Choroid plexus epithelial cell (primary cell): ENCODE measurements at regions not wholly inside any gene's neighbourhood (a gene's known extent, or its start where the extent isn't known, plus 50 kb on each side); places are given as distances from the start of the nearest gene placed in this dataset.
"Not testable (repeated sequence)": the region's sequence is repeated elsewhere in the genome, so short reads cannot be mapped to it uniquely, and the experiment has no call there.

ENCODE experiments used
- DNase-seq: peaks from one replicate; pipeline ENCODE4 v3.0.0-alpha.2; 2010; ENCODE audit warnings: low read depth
- H3K4me3 ChIP-seq: 2 replicates; pipeline ENCODE4 v1.5.1; 2011; ENCODE audit warnings: low read depth, mild to moderate bottlenecking, control low read depth, low read length, moderate library complexity
- TF ChIP-seq, protein P1 (sequence below): conservative IDR thresholded peaks from 2 replicates; pipeline ENCODE4 v1.5.1; 2011; ENCODE audit warnings: low read depth, mild to moderate bottlenecking, control low read depth, inconsistent platforms, low read length, moderate library complexity

DNA sequence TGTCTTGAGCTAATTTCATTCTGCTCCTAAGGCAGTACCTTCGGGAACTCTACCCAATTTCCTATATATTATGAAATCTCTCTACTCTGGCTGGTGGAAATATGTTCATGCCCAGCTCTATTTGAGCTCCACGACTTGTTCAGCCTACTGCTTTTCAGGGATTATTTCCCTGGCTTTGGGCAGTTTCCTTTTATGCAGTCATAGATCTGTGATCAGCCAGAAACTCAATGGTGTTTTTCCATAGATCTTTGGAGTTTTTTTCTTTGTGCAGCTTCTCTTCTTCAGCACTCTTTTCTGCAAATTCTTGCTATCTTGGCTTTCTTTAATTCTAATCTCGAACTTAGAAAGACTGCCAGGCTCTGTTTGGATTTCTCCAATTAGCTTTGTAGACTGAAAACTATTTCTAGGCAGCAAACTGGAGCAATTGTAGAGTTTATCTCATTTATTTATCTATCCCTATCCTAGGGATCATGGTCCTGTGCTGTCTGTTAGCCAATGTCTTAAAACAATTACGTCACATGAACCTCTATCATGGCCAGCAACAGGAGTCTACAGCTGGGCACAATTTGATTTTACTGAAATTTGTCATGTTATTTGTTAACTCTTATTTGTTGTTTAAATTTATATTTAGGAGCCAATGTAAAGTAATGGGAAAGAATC lies 328.4 kb downstream of the BCKDHB start:
- TF ChIP-seq, protein P1, sequence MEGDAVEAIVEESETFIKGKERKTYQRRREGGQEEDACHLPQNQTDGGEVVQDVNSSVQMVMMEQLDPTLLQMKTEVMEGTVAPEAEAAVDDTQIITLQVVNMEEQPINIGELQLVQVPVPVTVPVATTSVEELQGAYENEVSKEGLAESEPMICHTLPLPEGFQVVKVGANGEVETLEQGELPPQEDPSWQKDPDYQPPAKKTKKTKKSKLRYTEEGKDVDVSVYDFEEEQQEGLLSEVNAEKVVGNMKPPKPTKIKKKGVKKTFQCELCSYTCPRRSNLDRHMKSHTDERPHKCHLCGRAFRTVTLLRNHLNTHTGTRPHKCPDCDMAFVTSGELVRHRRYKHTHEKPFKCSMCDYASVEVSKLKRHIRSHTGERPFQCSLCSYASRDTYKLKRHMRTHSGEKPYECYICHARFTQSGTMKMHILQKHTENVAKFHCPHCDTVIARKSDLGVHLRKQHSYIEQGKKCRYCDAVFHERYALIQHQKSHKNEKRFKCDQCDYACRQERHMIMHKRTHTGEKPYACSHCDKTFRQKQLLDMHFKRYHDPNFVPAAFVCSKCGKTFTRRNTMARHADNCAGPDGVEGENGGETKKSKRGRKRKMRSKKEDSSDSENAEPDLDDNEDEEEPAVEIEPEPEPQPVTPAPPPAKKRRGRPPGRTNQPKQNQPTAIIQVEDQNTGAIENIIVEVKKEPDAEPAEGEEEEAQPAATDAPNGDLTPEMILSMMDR, result no peak
- no peak overlapping the region for H3K4me3 ChIP-seq

DNA sequence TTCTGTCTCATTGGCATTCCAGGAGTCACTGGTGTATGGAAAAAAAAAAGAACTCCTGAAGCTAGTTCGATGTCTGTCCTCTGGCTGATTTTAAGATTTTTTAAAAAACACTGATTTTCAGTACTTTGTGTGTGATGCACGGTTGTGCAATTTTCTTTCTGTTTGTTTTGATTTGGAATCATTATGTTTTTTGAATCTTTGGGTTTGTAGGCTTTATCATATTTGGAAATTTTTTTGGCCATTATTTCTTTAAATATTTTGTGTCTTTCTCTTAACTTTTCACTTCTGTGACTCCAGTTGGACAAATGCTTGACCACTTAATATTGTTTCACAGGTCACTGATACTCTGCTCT lies 327.2 kb downstream of the BCKDHB start:
- no peak for DNase-seq
- TF ChIP-seq, protein P1, result no peak
- no peak overlapping the region for H3K4me3 ChIP-seq

More for the DNA sequence above, 328.4 kb downstream of the BCKDHB start:
- no peak for DNase-seq

DNA sequence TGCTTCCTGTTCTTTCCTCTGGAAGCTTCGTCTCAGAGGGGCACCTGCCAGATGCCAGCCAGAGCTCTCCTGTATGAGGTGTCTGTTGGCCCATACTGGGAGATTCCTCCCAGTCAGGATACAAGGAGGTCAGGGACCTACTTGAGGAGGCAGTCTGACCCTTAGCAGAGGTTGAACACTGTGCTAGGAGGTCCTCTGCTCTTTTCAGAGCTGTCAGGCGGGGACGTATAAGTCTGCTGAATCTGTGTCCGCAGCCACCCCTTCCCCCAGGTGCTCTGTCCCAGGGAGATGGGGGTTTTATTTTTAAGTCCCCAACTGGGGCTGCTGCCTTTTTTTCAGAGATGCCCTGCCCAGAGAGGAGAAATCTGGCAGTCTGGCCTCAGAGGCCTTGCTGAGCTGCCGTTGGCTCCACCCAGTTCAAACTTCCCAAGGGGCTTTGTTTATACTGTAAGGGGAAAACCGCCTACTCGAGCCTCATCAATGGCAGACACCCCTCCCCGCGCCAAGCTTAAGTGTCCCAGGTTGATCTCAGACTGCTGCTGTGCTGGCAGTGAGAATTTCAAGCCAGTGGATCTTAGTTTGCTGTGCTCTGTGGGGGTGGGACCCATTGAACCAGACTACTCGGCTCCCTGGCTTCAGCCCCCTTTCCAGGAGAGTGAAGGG lies 326.7 kb downstream of the BCKDHB start:
- TF ChIP-seq, protein P1, result no peak
- no peak for DNase-seq
- no peak overlapping the region for H3K4me3 ChIP-seq

DNA sequence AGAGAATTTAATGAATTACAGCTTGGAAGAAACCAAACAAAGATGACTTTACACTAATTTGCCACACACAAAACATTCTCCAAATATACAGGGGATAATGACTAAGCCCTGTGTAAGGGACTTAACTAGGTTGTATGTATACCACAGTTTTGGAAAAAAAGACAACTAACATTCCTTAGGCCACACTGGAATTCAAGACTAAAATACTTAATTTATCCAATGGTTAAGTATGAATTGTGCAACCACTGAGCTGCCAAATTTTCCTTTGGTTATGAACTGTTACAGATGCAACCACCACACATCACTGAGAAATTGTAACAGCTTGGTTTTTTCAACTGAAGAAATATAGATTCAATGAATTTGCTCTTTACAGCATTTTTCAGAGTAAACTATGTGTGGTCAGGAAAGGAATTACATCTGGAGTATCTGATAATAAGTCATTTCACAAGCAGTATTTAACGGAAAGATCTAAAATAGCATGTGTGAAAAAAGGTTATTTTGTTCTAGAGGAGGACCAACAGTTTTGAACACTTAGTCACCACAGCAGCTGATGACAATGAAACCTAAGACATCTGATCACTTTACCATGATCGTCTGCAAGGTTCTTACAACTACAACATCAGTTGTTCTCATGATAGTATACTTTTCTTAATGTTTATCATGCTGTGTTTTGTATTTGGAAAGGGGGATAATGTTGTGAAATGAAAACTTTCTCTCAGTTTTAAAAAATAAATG lies 318.8 kb downstream of the BCKDHB start:
- H3K4me3 ChIP-seq, result no peak overlapping the region
- peak; percentile 90 for DNase-seq
- TF ChIP-seq, protein P1, result peak; percentile 19

DNA sequence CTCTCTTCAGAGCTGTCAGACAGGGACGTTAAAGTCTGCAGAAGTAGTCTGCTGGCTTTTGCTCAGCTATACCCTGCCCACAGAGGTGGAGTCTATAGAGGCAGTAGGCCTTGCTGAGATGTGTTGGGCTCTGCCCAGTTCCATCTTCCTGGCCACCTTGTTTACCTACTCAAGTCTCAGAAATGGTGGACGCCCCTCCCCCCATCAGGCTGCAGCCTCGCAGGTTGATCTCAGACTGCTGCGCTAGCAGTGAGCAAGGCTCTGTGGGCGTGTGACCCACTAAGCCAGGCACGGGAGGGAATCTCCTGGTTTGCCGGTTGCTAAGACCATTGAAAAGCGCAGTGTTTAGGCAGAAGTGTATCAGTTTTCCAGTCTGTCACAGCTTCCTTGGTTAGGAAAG lies 305.0 kb downstream of the BCKDHB start:
- no peak overlapping the region for H3K4me3 ChIP-seq
- no peak for DNase-seq
- TF ChIP-seq, protein P1, result no peak

DNA sequence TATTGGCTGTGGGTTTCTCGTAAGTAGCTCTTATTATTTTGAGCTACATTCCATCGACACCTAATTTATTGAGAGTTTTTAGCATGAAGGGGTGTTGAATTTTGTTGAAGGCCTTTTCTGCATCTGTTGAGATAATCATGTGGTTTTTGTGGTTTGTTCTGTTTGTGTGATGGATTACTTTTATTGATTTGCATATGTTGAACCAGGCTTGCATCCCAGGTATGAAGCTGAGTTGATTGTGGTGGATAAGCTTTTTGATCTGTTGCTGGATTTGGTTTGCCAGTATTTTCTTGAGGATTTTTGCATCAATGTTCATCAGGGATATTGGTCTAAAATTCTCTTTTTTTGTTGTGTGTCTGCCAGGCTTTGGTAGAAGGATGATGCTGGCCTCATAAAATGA lies 301.5 kb downstream of the BCKDHB start:
- H3K4me3 ChIP-seq, DNase-seq: not testable (repeated sequence)

DNA sequence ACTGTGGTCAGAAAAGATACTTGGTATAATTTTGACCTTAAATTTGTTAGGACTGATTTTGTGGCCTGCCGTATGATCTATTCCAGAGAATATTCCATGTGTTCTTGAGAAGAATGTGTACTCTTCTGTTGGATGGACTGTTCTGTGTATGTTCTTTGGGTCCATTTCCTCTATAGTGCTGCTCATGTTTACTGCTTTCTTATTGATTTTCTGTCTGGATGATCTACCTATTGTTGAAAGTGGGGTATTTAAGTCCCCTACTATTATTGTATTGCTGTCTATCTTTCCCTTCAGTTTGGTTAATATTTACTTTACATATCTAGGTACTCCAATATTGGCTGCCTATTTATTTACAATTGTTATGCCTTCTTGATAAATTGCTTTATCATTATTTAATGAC lies 298.4 kb downstream of the BCKDHB start:
- H3K4me3 ChIP-seq, result no peak overlapping the region
- DNase-seq, result no peak

More for the DNA sequence above, 298.4 kb downstream of the BCKDHB start:
- TF ChIP-seq, protein P1, result no peak
